GM12878 (cell line): ENCODE measurements at regions not wholly inside any gene's neighbourhood (a gene's known extent, or its start where the extent isn't known, plus 50 kb on each side); places are given as distances from the start of the nearest gene placed in this dataset.

Experiments
- ATAC-seq: fragments of 200-7000 bp; cut with Tn5 transposase; 3 replicates; pipeline ENCODE4 v1.9.1; 2020; ENCODE audit warnings: mild to moderate bottlenecking, moderate library complexity
- BruUV-seq: library from RNA; stranded (reverse); fragments of 400-500 nt; replicated peaks from 2 replicates; lab custom pipeline; 2021; lab: Mats Ljungman, UMichigan
- CTCF ChIA-PET: fragments of 300-600 bp; sonication (Branson Sonifier 250); formaldehyde crosslinking; extraction: SDS; loops from one replicate; lab custom pipeline; 2021; ENCODE audit warnings: inconsistent platforms; lab: Yijun Ruan, JAX
- POLR2A ChIA-PET: fragments of 350-600 bp; formaldehyde crosslinking; extraction: SDS; loops from one replicate; lab custom pipeline; 2021; ENCODE audit warnings: inconsistent platforms; lab: Charles Lee
- RAD21 ChIA-PET: fragments of 300-600 bp; sonication (Branson Sonifier 250); formaldehyde crosslinking; loops from one replicate; lab custom pipeline; 2023; ENCODE audit warnings: antibody characterized with exemption; ENCODE audit not compliant: unreplicated experiment; lab: Charles Lee
- SMC1A ChIA-PET: fragments of 300-600 bp; sonication (Branson Sonifier 250); formaldehyde crosslinking; loops from one replicate; lab custom pipeline; 2023; ENCODE audit not compliant: unreplicated experiment, uncharacterized antibody; lab: Charles Lee
- DNase-seq: peaks from one replicate; pipeline ENCODE4 v3.0.0-alpha.2; 2011; ENCODE audit warnings: low read depth, low spot score
- FAIRE-seq: peaks from 3 replicates; lab custom pipeline; 2011; peaks lifted over from hg19 to GRCh38; lab: Jason Lieb, UNC
- H2AFZ ChIP-seq: 2 replicates; pipeline ENCODE4 v1.6.0; 2011; ENCODE audit warnings: low read depth, low read length, control low read depth; ENCODE audit not compliant: control insufficient read depth
- H3K27ac ChIP-seq: 2 replicates; pipeline ENCODE4 v1.5.1; 2011; ENCODE audit warnings: control low read depth; ENCODE audit not compliant: control insufficient read depth, insufficient read depth
- H3K27me3 ChIP-seq, 2 experiments: replicated peaks in 1 of 2; 2 replicates each; pipeline versions ENCODE4 v1.6.0 to v1.6.1; 2011; ENCODE audit warnings: low read length in 1 of 2; ENCODE audit not compliant: control insufficient read depth in 2 of 2, insufficient read depth in 2 of 2
- H3K36me3 ChIP-seq, 2 experiments: 2 replicates each; pipeline ENCODE4 v1.5.1; 2011; ENCODE audit warnings: low read length in 1 of 2; ENCODE audit not compliant: control insufficient read depth in 2 of 2, insufficient read depth in 2 of 2
- H3K4me1 ChIP-seq: 2 replicates; pipeline ENCODE4 v1.6.1; 2011; ENCODE audit warnings: mild to moderate bottlenecking, low read length, moderate library complexity, mixed read lengths; ENCODE audit not compliant: control insufficient read depth, insufficient read depth
- H3K4me2 ChIP-seq: 2 replicates; pipeline ENCODE4 v1.6.0; 2011; ENCODE audit warnings: control low read depth; ENCODE audit not compliant: control insufficient read depth, insufficient read depth
- H3K4me3 ChIP-seq: fragments of 200-600 bp; sonication (generic); 2 replicates; pipeline ENCODE4 v1.5.1; 2016
- H3K79me2 ChIP-seq: 2 replicates; pipeline ENCODE4 v1.6.0; 2011; ENCODE audit warnings: low read length; ENCODE audit not compliant: control insufficient read depth, insufficient read depth
- H3K9ac ChIP-seq: 2 replicates; pipeline ENCODE4 v1.8.0; 2011; ENCODE audit warnings: low read length, control low read depth, mixed read lengths; ENCODE audit not compliant: control insufficient read depth, insufficient read depth
- H3K9me3 ChIP-seq: replicated peaks from 3 replicates; pipeline ENCODE4 v1.5.1; 2011; ENCODE audit warnings: mild to moderate bottlenecking, low read length; ENCODE audit not compliant: control insufficient read depth, insufficient read depth
- H4K20me1 ChIP-seq: 2 replicates; pipeline ENCODE4 v1.6.0; 2011; ENCODE audit not compliant: control insufficient read depth, insufficient read depth
- CEBPB ChIP-seq, 2 experiments: fragments of 150-350 bp in 1 of 2; IDR thresholded peaks; 2 replicates each; pipeline ENCODE4 v1.6.1; 2012 to 2014; ENCODE audit warnings: low read depth in 2 of 2, low read length in 2 of 2, borderline replicate concordance in 1 of 2, inconsistent platforms in 1 of 2
- DPF2 ChIP-seq: fragments of 450-650 bp; IDR thresholded peaks from 2 replicates; pipeline ENCODE4 v1.6.1; 2017; ENCODE audit warnings: mild to moderate bottlenecking
- ESRRA ChIP-seq: IDR thresholded peaks from 2 replicates; pipeline ENCODE4 v1.6.1; 2012; ENCODE audit warnings: mild to moderate bottlenecking, low read length, improper control_type of control experiment
- EZH2 ChIP-seq: IDR thresholded peaks from 2 replicates; pipeline ENCODE4 v1.6.1; 2012; ENCODE audit warnings: low read depth, mild to moderate bottlenecking, control low read depth, inconsistent platforms, low read length, borderline replicate concordance; ENCODE audit not compliant: control insufficient read depth
- GATAD2B ChIP-seq: fragments of 450-650 bp; conservative IDR thresholded peaks from 2 replicates; pipeline ENCODE4 v1.6.1; 2017; ENCODE audit warnings: low read depth, mild to moderate bottlenecking, moderate library complexity
- IRF4 ChIP-seq: IDR thresholded peaks from 2 replicates; pipeline ENCODE4 v1.6.1; 2011; ENCODE audit warnings: low read depth, low read length
- NFIC ChIP-seq: IDR thresholded peaks from 2 replicates; pipeline ENCODE4 v1.6.1; 2012; ENCODE audit warnings: low read depth, mild to moderate bottlenecking, inconsistent platforms, low read length, moderate library complexity
- NFXL1 ChIP-seq: fragments of 450-650 bp; IDR thresholded peaks from 2 replicates; pipeline ENCODE4 v1.6.1; 2017; ENCODE audit warnings: antibody characterized with exemption, mild to moderate bottlenecking, borderline replicate concordance
- NR2C2 ChIP-seq: IDR thresholded peaks from 2 replicates; pipeline ENCODE4 v1.6.1; 2011; ENCODE audit warnings: borderline replicate concordance, low read depth; ENCODE audit not compliant: control insufficient read depth, insufficient read length
- NRF1 ChIP-seq: conservative IDR thresholded peaks from 2 replicates; pipeline ENCODE4 v1.6.1; 2011; ENCODE audit warnings: mild to moderate bottlenecking, low read depth, low read length, improper control_type of control experiment
- SMAD5 ChIP-seq: IDR thresholded peaks from 2 replicates; pipeline ENCODE4 v1.6.1; 2016; ENCODE audit warnings: antibody characterized with exemption, low read depth
- SMC3 ChIP-seq: IDR thresholded peaks from 2 replicates; pipeline ENCODE4 v1.6.1; 2011; ENCODE audit warnings: low read length, improper control_type of control experiment, borderline replicate concordance
- SP1 ChIP-seq: IDR thresholded peaks from one replicate; pipeline ENCODE4 v1.6.1; 2011; ENCODE audit warnings: low read depth, low read length
- STAT3 ChIP-seq: IDR thresholded peaks from 2 replicates; pipeline ENCODE4 v1.6.1; 2011; ENCODE audit warnings: low read depth, low read length, improper control_type of control experiment
- TARDBP ChIP-seq: IDR thresholded peaks from 2 replicates; pipeline ENCODE4 v1.6.1; 2016; ENCODE audit warnings: borderline replicate concordance
- ZNF217 ChIP-seq: fragments of 450-650 bp; IDR thresholded peaks from 2 replicates; pipeline ENCODE4 v1.6.1; 2017; ENCODE audit warnings: antibody characterized with exemption, mild to moderate bottlenecking
- WGBS: methylation state at CpG from one replicate; pipeline ENCODE4 v1.1.6; 2016; ENCODE audit warnings: low lambda C conversion rate; ENCODE audit not compliant: insufficient replicate concordance, insufficient coverage; ENCODE audit errors: missing lambda C conversion rate; 5-methylcytosine and 5-hydroxymethylcytosine counted together
- in situ Hi-C: fragments of 300-500 bp; cut with MboI; formaldehyde crosslinking; loops from 9 replicates; pipeline ENCODE4 v1.14.3; 2018; ENCODE audit warnings: mixed read lengths
- intact Hi-C: fragments of 100-400 bp; cut with micrococcal nuclease; formaldehyde crosslinking; loops from one replicate; pipeline ENCODE4 v1.14.2; 2022; ENCODE audit not compliant: unreplicated experiment
- TF ChIP-seq, protein P1 (sequence below): IDR thresholded peaks from 2 replicates; pipeline ENCODE4 v1.6.1; 2012; ENCODE audit warnings: low read depth, low read length, improper control_type of control experiment
- TF ChIP-seq, protein P2 (sequence below): fragments of 450-650 bp; IDR thresholded peaks from 2 replicates; pipeline ENCODE4 v1.6.1; 2017; ENCODE audit warnings: antibody characterized with exemption, mild to moderate bottlenecking, moderate library complexity

DNA sequence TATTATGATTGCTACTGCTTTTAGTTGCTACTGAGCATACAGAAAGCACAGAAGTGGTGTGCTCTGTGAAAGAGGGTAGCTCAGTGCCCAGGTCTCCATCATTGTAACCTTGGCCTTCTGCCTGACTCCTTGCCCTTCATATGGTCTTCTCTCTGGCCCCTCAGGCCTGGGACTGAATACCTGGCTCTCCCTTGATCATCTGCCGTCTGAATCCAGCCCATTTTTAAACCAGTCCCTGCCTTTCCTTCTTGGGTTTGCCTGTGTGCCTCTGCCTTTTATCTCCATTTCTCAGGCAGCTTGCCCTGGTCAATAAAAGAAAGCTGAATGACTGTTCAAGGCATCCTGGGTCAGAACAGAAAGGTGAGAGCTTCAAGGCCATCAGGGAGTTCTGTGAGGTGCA lies 109.1 kb upstream of the ZNF438 start:
- ATAC-seq, result no peak
- no peak overlapping the region for H2AFZ ChIP-seq
- intact Hi-C loops, result no loop called here
- no peaks in the 10 kb centered on the region for H3K79me2 ChIP-seq
- 83% methylated on average over 1 of the region's 1 CpG for WGBS
- DNase-seq, result no peak
- no peak overlapping the region for H3K27ac ChIP-seq
- no peak overlapping the region for H3K4me3 ChIP-seq
- no peaks in the 10 kb centered on the region for H3K9me3 ChIP-seq
- POLR2A ChIA-PET, result no interaction called here
- no peak for FAIRE-seq
- no peak overlapping the region for H3K4me2 ChIP-seq
- no TSS peak for BruUV-seq
- in situ Hi-C loops, result no loop called here
- TF ChIP-seq STAT3 (no peak), NRF1 (no peak), TARDBP (no peak), IRF4 (no peak), ZNF217 (no peak), SMC3 (no peak), NR2C2 (no peak), ESRRA (no peak), SMAD5 (no peak), CEBPB (IDR thresholded peaks at IDR 0.05; ENCODE audit: borderline replicate concordance in 1 of 2, low read depth in 2 of 2, low read length in 2 of 2) (no peak), DPF2 (no peak), GATAD2B (no peak), NFIC (no peak), NFXL1 (no peak), SP1 (no peak), EZH2 (no peak)
- TF ChIP-seq, protein P1, sequence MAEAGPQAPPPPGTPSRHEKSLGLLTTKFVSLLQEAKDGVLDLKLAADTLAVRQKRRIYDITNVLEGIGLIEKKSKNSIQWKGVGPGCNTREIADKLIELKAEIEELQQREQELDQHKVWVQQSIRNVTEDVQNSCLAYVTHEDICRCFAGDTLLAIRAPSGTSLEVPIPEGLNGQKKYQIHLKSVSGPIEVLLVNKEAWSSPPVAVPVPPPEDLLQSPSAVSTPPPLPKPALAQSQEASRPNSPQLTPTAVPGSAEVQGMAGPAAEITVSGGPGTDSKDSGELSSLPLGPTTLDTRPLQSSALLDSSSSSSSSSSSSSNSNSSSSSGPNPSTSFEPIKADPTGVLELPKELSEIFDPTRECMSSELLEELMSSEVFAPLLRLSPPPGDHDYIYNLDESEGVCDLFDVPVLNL, result no peak
- TF ChIP-seq, protein P2, sequence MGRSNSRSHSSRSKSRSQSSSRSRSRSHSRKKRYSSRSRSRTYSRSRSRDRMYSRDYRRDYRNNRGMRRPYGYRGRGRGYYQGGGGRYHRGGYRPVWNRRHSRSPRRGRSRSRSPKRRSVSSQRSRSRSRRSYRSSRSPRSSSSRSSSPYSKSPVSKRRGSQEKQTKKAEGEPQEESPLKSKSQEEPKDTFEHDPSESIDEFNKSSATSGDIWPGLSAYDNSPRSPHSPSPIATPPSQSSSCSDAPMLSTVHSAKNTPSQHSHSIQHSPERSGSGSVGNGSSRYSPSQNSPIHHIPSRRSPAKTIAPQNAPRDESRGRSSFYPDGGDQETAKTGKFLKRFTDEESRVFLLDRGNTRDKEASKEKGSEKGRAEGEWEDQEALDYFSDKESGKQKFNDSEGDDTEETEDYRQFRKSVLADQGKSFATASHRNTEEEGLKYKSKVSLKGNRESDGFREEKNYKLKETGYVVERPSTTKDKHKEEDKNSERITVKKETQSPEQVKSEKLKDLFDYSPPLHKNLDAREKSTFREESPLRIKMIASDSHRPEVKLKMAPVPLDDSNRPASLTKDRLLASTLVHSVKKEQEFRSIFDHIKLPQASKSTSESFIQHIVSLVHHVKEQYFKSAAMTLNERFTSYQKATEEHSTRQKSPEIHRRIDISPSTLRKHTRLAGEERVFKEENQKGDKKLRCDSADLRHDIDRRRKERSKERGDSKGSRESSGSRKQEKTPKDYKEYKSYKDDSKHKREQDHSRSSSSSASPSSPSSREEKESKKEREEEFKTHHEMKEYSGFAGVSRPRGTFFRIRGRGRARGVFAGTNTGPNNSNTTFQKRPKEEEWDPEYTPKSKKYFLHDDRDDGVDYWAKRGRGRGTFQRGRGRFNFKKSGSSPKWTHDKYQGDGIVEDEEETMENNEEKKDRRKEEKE, result no peak
- H4K20me1 ChIP-seq, result no peaks in the 10 kb centered on the region
- no peak overlapping the region for H3K9ac ChIP-seq
- RAD21 ChIA-PET, result no interaction called here
- CTCF ChIA-PET, result no interaction called here
- no peaks in the 10 kb centered on the region for H3K4me1 ChIP-seq
- no peaks in the 10 kb centered on the region for H3K36me3 ChIP-seq
- SMC1A ChIA-PET, result no interaction called here
- no peaks in the 10 kb centered on the region for H3K27me3 ChIP-seq
